ENCODE measurements at regions not wholly inside any gene's neighbourhood (a gene's known extent, or its start where the extent isn't known, plus 50 kb on each side); places are given as distances from the start of the nearest gene placed in this dataset.

DNA sequence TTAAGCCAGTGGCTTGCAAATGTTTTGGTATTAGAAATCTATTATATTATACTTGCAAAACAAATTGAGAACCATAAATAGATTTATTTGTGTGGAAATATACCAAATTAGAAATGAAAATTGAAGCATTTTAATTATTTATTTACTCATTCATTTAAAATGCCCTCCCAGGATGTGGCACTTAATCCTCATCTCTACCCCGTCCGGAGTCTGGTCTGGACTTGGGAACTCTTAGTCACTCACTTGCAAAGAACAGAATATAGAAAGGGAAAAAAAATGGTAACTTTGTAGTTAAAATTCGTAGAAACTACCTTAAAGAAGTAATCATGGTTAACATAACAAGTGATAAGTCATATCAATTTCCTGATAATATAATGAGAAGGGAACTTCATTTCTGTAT, 775.9 kb upstream of the INTU start:
- TF ChIP-seq CTCF (IDR thresholded peaks at IDR 0.05) (no peak), POLR2A (IDR thresholded peaks at IDR 0.05) (no peak)

Measured in lower leg skin (tissue), 3 donors.